Adipocyte (in vitro differentiated cells): ENCODE measurements at regions not wholly inside any gene's neighbourhood (a gene's known extent, or its start where the extent isn't known, plus 50 kb on each side); places are given as distances from the start of the nearest gene placed in this dataset.

Experiments
- DNase-seq: peaks from one replicate; pipeline ENCODE4 v3.0.0-alpha.2; 2015; ENCODE audit warnings: low read depth
- H3K27me3 ChIP-seq: replicated peaks from 2 replicates; pipeline ENCODE4 v1.7.0; 2013; ENCODE audit warnings: mild to moderate bottlenecking, low read length, moderate library complexity; ENCODE audit not compliant: control insufficient read depth, insufficient read depth
- H3K36me3 ChIP-seq: 2 replicates; pipeline ENCODE4 v1.7.0; 2013; ENCODE audit warnings: low read length, mild to moderate bottlenecking, moderate library complexity; ENCODE audit not compliant: control insufficient read depth, insufficient read depth, severe bottlenecking
- H3K4me1 ChIP-seq: 2 replicates; pipeline ENCODE4 v1.7.0; 2013; ENCODE audit warnings: mild to moderate bottlenecking, low read length, moderate library complexity; ENCODE audit not compliant: control insufficient read depth, insufficient read depth
- H3K4me3 ChIP-seq: 2 replicates; pipeline ENCODE4 v1.7.0; 2013; ENCODE audit warnings: mild to moderate bottlenecking, low read length, moderate library complexity
- H3K9ac ChIP-seq: 2 replicates; pipeline ENCODE4 v1.7.0; 2013; ENCODE audit warnings: mild to moderate bottlenecking, low read length, moderate library complexity
- H3K9me3 ChIP-seq: 2 replicates; pipeline ENCODE4 v1.7.0; 2013; ENCODE audit warnings: mild to moderate bottlenecking, low read length, moderate library complexity; ENCODE audit not compliant: control insufficient read depth

GRCh38 chr10:91709394-91709798 lies 76.5 kb upstream of the PPP1R3C start:
- Histone ChIP-seq H3K9me3 (no peaks in the 10 kb centered on the region), H3K4me1 (peaks cover 17% of the 10 kb centered on the region), H3K4me3 (no peak overlapping the region), H3K27me3 (no peaks in the 10 kb centered on the region), H3K9ac (no peak overlapping the region), H3K36me3 (no peaks in the 10 kb centered on the region)
- DNase-seq, result peak; percentile 32

GRCh38 chr10:91708174-91708861 lies 75.4 kb upstream of the PPP1R3C start:
- H3K9me3 ChIP-seq, result no peaks in the 10 kb centered on the region
- H3K4me1 ChIP-seq, result peaks cover 17% of the 10 kb centered on the region
- H3K9ac ChIP-seq, result no peak overlapping the region
- no peak for DNase-seq
- H3K36me3 ChIP-seq, result no peaks in the 10 kb centered on the region
- no peak overlapping the region for H3K4me3 ChIP-seq
- no peaks in the 10 kb centered on the region for H3K27me3 ChIP-seq

- Histone ChIP-seq H3K36me3 (no peaks in the 10 kb centered on the region), H3K4me3 (no peak overlapping the region), H3K9me3 (no peaks in the 10 kb centered on the region), H3K27me3 (no peaks in the 10 kb centered on the region), H3K4me1 (peaks cover 14% of the 10 kb centered on the region), H3K9ac (no peak overlapping the region)
- peak; percentile 10 for DNase-seq
Observed at GRCh38 chr10:91707236-91707635, 74.4 kb upstream of the PPP1R3C start.

GRCh38 chr10:91705948-91706670 lies 73.2 kb upstream of the PPP1R3C start:
- no peak for DNase-seq
- Histone ChIP-seq H3K36me3 (no peaks in the 10 kb centered on the region), H3K9me3 (no peaks in the 10 kb centered on the region), H3K27me3 (no peaks in the 10 kb centered on the region), H3K9ac (no peak overlapping the region), H3K4me1 (peaks cover 4% of the 10 kb centered on the region), H3K4me3 (no peak overlapping the region)

GRCh38 chr10:91702620-91703019 lies 69.7 kb upstream of the PPP1R3C start:
- H3K4me3 ChIP-seq, result no peak overlapping the region
- no peak overlapping the region for H3K9ac ChIP-seq
- no peaks in the 10 kb centered on the region for H3K27me3 ChIP-seq
- no peaks in the 10 kb centered on the region for H3K36me3 ChIP-seq
- H3K4me1 ChIP-seq, result peaks cover 7% of the 10 kb centered on the region
- DNase-seq, result no peak
- no peaks in the 10 kb centered on the region for H3K9me3 ChIP-seq

- peak; percentile 58 for DNase-seq
- H3K9ac ChIP-seq, result no peak overlapping the region
- no peaks in the 10 kb centered on the region for H3K9me3 ChIP-seq
- H3K4me3 ChIP-seq, result no peak overlapping the region
- H3K27me3 ChIP-seq, result no peaks in the 10 kb centered on the region
- no peaks in the 10 kb centered on the region for H3K36me3 ChIP-seq
- H3K4me1 ChIP-seq, result peaks cover 7% of the 10 kb centered on the region
Observed at GRCh38 chr10:91700788-91701444, 68.0 kb upstream of the PPP1R3C start.

GRCh38 chr10:91700273-91700672 lies 67.4 kb upstream of the PPP1R3C start:
- no peak for DNase-seq
- Histone ChIP-seq H3K9ac (no peak overlapping the region), H3K4me1 (peaks cover 7% of the 10 kb centered on the region), H3K36me3 (no peaks in the 10 kb centered on the region), H3K9me3 (no peaks in the 10 kb centered on the region), H3K4me3 (no peak overlapping the region), H3K27me3 (no peaks in the 10 kb centered on the region)

- H3K9ac ChIP-seq, result no peak overlapping the region
- H3K27me3 ChIP-seq, result no peaks in the 10 kb centered on the region
- H3K9me3 ChIP-seq, result no peaks in the 10 kb centered on the region
- H3K36me3 ChIP-seq, result no peaks in the 10 kb centered on the region
- peaks cover 7% of the 10 kb centered on the region for H3K4me1 ChIP-seq
- no peak for DNase-seq
- H3K4me3 ChIP-seq, result no peak overlapping the region
Observed at GRCh38 chr10:91698258-91698657, 65.4 kb upstream of the PPP1R3C start.

GRCh38 chr10:91694170-91694794 lies 61.4 kb upstream of the PPP1R3C start:
- no peak overlapping the region for H3K4me3 ChIP-seq
- no peak overlapping the region for H3K9ac ChIP-seq
- DNase-seq, result peak; percentile 45
- H3K4me1 ChIP-seq, result peaks cover 7% of the 10 kb centered on the region
- H3K27me3 ChIP-seq, result no peaks in the 10 kb centered on the region
- no peaks in the 10 kb centered on the region for H3K9me3 ChIP-seq
- H3K36me3 ChIP-seq, result no peaks in the 10 kb centered on the region

GRCh38 chr10:91691981-91692380 lies 59.1 kb upstream of the PPP1R3C start:
- Histone ChIP-seq H3K4me3 (no peak overlapping the region), H3K9me3 (no peaks in the 10 kb centered on the region), H3K27me3 (no peaks in the 10 kb centered on the region), H3K9ac (no peak overlapping the region), H3K36me3 (no peaks in the 10 kb centered on the region), H3K4me1 (peaks cover 7% of the 10 kb centered on the region)
- no peak for DNase-seq

- Histone ChIP-seq H3K9me3 (no peaks in the 10 kb centered on the region), H3K27me3 (no peaks in the 10 kb centered on the region)
- no peak for DNase-seq
Observed at GRCh38 chr10:91690996-91691676, 58.3 kb upstream of the PPP1R3C start.

More at GRCh38 chr10:91690996-91691676, 58.3 kb upstream of the PPP1R3C start:
- no peak overlapping the region for H3K4me3 ChIP-seq
- peaks cover 7% of the 10 kb centered on the region for H3K4me1 ChIP-seq
- no peak overlapping the region for H3K9ac ChIP-seq
- H3K36me3 ChIP-seq, result no peaks in the 10 kb centered on the region
